ENCODE measurements at regions not wholly inside any gene's neighbourhood (a gene's known extent, or its start where the extent isn't known, plus 50 kb on each side); places are given as distances from the start of the nearest gene placed in this dataset.

DNA sequence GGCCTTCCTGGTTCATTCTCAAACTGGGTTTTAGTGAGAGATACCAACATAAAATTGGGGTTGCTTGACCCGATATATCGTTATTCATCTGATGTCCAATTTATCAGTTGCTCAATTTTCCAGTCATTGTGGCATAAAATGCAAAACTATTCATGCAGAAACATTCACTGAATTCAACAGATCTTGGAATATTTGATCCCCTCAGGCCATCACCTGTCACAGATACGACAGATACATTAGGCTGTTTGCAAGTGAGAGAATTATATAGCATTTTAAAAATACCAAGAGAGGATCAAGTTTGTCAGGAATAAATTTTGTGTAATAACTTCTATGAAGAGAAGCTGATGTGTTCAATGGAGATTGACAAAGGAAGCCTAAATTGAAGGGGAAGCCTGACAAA lies 67.1 kb downstream of the MAP10 start:
- no peak for TF ChIP-seq CTCF (conservative IDR thresholded peaks at IDR 0.05)
- Mint-ChIP-seq H3K36me3 (no peaks in the 10 kb centered on the region), H3K4me3 (no peak overlapping the region), H3K4me1 (ENCODE audit: unreplicated experiment) (peaks cover 13% of the 10 kb centered on the region), H3K27ac (no peak overlapping the region), H3K9me3 (peaks cover 18% of the 10 kb centered on the region), H3K27me3 (peaks cover 4% of the 10 kb centered on the region)
- no peak for DNase-seq (ENCODE audit: extremely low spot score, unreplicated experiment)

DNA sequence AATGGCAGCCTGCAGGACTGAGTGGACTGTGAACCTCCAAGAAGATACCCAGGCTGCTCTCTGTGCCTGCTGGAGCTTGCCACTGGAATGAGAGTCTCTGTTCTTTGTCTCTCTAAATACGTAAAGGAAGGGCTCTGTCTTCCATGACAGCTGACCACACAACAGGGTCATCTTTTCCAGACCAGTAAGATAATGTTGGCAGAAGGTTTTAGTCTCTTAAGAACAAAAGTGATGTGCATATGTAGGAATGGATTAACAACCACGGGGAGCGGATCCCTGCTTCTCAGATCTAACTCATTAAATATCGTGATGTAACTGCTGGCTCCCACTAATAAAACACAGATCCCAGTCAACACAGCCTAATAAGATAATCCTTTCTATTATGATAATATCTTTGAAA lies 67.5 kb downstream of the MAP10 start:
- DNase-seq (ENCODE audit: extremely low spot score, unreplicated experiment), result no peak
- no peak overlapping the region for H3K4me3 Mint-ChIP-seq
- peaks cover 15% of the 10 kb centered on the region for H3K4me1 Mint-ChIP-seq (ENCODE audit: unreplicated experiment)
- H3K27me3 Mint-ChIP-seq, result peaks cover 4% of the 10 kb centered on the region
- no peaks in the 10 kb centered on the region for H3K36me3 Mint-ChIP-seq
- H3K27ac Mint-ChIP-seq, result no peak overlapping the region
- no peak for TF ChIP-seq CTCF (conservative IDR thresholded peaks at IDR 0.05)
- peaks cover 18% of the 10 kb centered on the region for H3K9me3 Mint-ChIP-seq

GRCh38 chr1:232873412-232873811 lies 68.2 kb downstream of the MAP10 start:
- H3K27ac Mint-ChIP-seq, result no peak overlapping the region
- peaks cover 16% of the 10 kb centered on the region for H3K4me1 Mint-ChIP-seq (ENCODE audit: unreplicated experiment)
- TF ChIP-seq CTCF (conservative IDR thresholded peaks at IDR 0.05), result no peak
- H3K4me3 Mint-ChIP-seq, result no peak overlapping the region
- H3K36me3 Mint-ChIP-seq, result no peaks in the 10 kb centered on the region
- no peak for DNase-seq (ENCODE audit: extremely low spot score, unreplicated experiment)
- H3K9me3 Mint-ChIP-seq, result peaks cover 18% of the 10 kb centered on the region
- peaks cover 4% of the 10 kb centered on the region for H3K27me3 Mint-ChIP-seq

DNA sequence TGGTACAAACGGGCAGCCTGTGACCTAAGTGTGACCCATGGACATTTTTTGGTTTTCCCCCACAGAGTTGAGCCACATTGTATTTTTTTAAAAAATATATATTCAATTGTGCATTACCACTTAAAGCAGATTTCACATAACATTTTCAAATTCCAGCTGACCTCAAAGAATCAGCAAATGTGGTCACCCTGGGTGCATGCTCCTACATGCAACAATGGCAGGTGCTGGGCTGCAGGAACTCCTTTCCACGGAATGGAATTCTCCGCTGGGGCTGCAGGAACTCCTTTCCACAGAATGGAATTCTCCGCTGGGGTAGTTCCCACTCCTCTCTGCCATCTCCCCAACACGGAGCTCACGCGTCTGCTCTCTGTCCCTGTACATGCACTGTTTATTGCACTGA lies 68.7 kb downstream of the MAP10 start:
- H3K4me1 Mint-ChIP-seq (ENCODE audit: unreplicated experiment), result peaks cover 12% of the 10 kb centered on the region
- DNase-seq (ENCODE audit: extremely low spot score, unreplicated experiment), result no peak
- no peaks in the 10 kb centered on the region for H3K36me3 Mint-ChIP-seq
- peaks cover 4% of the 10 kb centered on the region for H3K27me3 Mint-ChIP-seq
- H3K27ac Mint-ChIP-seq, result no peak overlapping the region
- H3K4me3 Mint-ChIP-seq, result no peak overlapping the region
- no peak for TF ChIP-seq CTCF (conservative IDR thresholded peaks at IDR 0.05)
- peaks cover 14% of the 10 kb centered on the region for H3K9me3 Mint-ChIP-seq

- Mint-ChIP-seq H3K4me1 (ENCODE audit: unreplicated experiment) (peaks cover 7% of the 10 kb centered on the region), H3K27me3 (peaks cover 4% of the 10 kb centered on the region), H3K27ac (no peak overlapping the region), H3K4me3 (no peak overlapping the region), H3K36me3 (no peaks in the 10 kb centered on the region), H3K9me3 (peaks cover 10% of the 10 kb centered on the region)
- no peak for TF ChIP-seq CTCF (conservative IDR thresholded peaks at IDR 0.05)
- DNase-seq (ENCODE audit: extremely low spot score, unreplicated experiment), result no peak
These were observed 70.3 kb downstream of the MAP10 start for GRCh38 chr1:232875536-232875935.

All from type B pancreatic cell (in vitro differentiated cells).